ENCODE measurements at regions not wholly inside any gene's neighbourhood (a gene's known extent, or its start where the extent isn't known, plus 50 kb on each side); places are given as distances from the start of the nearest gene placed in this dataset.
A peak's percentile ranks its signal among the peaks of the same experiment; 100 is the strongest.

- WGBS, 2 donors (ENCODE audit: low coverage in 1 of 2), result 62 to 78% methylated on average over 4 of the region's 7 CpGs
- Histone ChIP-seq H3K27me3 (no peaks in the 10 kb centered on the region), H3K9me3 (no peaks in the 10 kb centered on the region), H3K4me3 (no peak overlapping the region), H3K36me3 (no peaks in the 10 kb centered on the region), H3K4me1 (peaks cover 5 to 26% (median 7%) of the 10 kb centered on the region in 3 donors), H3K27ac (peak overlapping the region in 3 of 4 donors; percentile 16 to 44 (median 37))
- no peak for ATAC-seq
- TF ChIP-seq CTCF (IDR thresholded peaks at IDR 0.05) (no peak), POLR2A (IDR thresholded peaks at IDR 0.05) (no peak), EP300 (IDR thresholded peaks at IDR 0.05) (no peak), POLR2AphosphoS5 (IDR thresholded peaks at IDR 0.05) (no peak)
Measured at GRCh38 chr6:4356899-4357659, 221.7 kb upstream of the ECI2 start.

GRCh38 chr6:4355241-4355640 is 219.9 kb upstream of the ECI2 start:
- H3K27me3 ChIP-seq, result no peaks in the 10 kb centered on the region
- no peak for ATAC-seq
- H3K36me3 ChIP-seq, result no peaks in the 10 kb centered on the region
- H3K4me1 ChIP-seq, result peaks cover 7 to 45% (median 17%) of the 10 kb centered on the region in 3 donors
- no peak overlapping the region for H3K4me3 ChIP-seq
- WGBS, 2 donors (ENCODE audit: low coverage in 1 of 2), result 32 to 89% methylated on average over 5 of the region's 5 CpGs
- H3K9me3 ChIP-seq, result no peaks in the 10 kb centered on the region
- H3K27ac ChIP-seq, result no peak overlapping the region
- no peak for TF ChIP-seq POLR2AphosphoS5 (IDR thresholded peaks at IDR 0.05)
- TF ChIP-seq POLR2A (IDR thresholded peaks at IDR 0.05), result no peak
- no peak for TF ChIP-seq EP300 (IDR thresholded peaks at IDR 0.05)
- no peak for TF ChIP-seq CTCF (IDR thresholded peaks at IDR 0.05)

- H3K27me3 ChIP-seq, result no peaks in the 10 kb centered on the region
- no peak overlapping the region for H3K4me3 ChIP-seq
- 61 to 73% methylated on average over 3 of the region's 7 CpGs for WGBS, 2 donors (ENCODE audit: low coverage in 1 of 2)
- no peaks in the 10 kb centered on the region for H3K9me3 ChIP-seq
- TF ChIP-seq EP300 (IDR thresholded peaks at IDR 0.05) (no peak), POLR2AphosphoS5 (IDR thresholded peaks at IDR 0.05) (no peak), CTCF (IDR thresholded peaks at IDR 0.05) (no peak), POLR2A (IDR thresholded peaks at IDR 0.05) (no peak)
- no peaks in the 10 kb centered on the region for H3K36me3 ChIP-seq
- H3K27ac ChIP-seq, result no peak overlapping the region
- H3K4me1 ChIP-seq, result peaks cover 7 to 45% (median 17%) of the 10 kb centered on the region in 3 donors
- ATAC-seq, result no peak
Measured at GRCh38 chr6:4354181-4354580, 218.8 kb upstream of the ECI2 start.

- no peaks in the 10 kb centered on the region for H3K9me3 ChIP-seq
- no peaks in the 10 kb centered on the region for H3K36me3 ChIP-seq
- H3K4me3 ChIP-seq, result no peak overlapping the region
- H3K27ac ChIP-seq, result peak overlapping the region in 3 of 4 donors; percentile 88 to 90 (median 88)
- no peaks in the 10 kb centered on the region for H3K27me3 ChIP-seq
- TF ChIP-seq POLR2A (IDR thresholded peaks at IDR 0.05), result no peak
- TF ChIP-seq EP300 (IDR thresholded peaks at IDR 0.05), result no peak
- TF ChIP-seq CTCF (IDR thresholded peaks at IDR 0.05), result no peak
- no peak for TF ChIP-seq POLR2AphosphoS5 (IDR thresholded peaks at IDR 0.05)
- 88 to 100% methylated on average over 1 to 5 of the region's 6 CpGs for WGBS, 2 donors (ENCODE audit: low coverage in 1 of 2)
- peaks cover 7 to 47% (median 17%) of the 10 kb centered on the region in 3 donors for H3K4me1 ChIP-seq
- no peak for ATAC-seq
Measured at GRCh38 chr6:4352731-4353130, 217.4 kb upstream of the ECI2 start.

GRCh38 chr6:4352322-4352669 is 216.9 kb upstream of the ECI2 start:
- 87% methylated on average over 3 to 4 of the region's 5 CpGs for WGBS, 2 donors (ENCODE audit: low coverage in 1 of 2)
- Histone ChIP-seq H3K4me1 (peaks cover 7 to 47% (median 17%) of the 10 kb centered on the region in 3 donors), H3K27me3 (no peaks in the 10 kb centered on the region), H3K9me3 (no peaks in the 10 kb centered on the region), H3K27ac (peak overlapping the region; percentile 64 to 90 (median 88)), H3K4me3 (peak overlapping the region in 1 of 2 donors; percentile 35), H3K36me3 (no peaks in the 10 kb centered on the region)
- TF ChIP-seq POLR2AphosphoS5 (IDR thresholded peaks at IDR 0.05), result no peak
- no peak for TF ChIP-seq POLR2A (IDR thresholded peaks at IDR 0.05)
- no peak for TF ChIP-seq EP300 (IDR thresholded peaks at IDR 0.05)
- TF ChIP-seq CTCF (IDR thresholded peaks at IDR 0.05), result no peak
- ATAC-seq, result no peak

Data from gastroesophageal sphincter (tissue), 4 donors.